Uterus (tissue), 3 donors: ENCODE measurements at regions not wholly inside any gene's neighbourhood (a gene's known extent, or its start where the extent isn't known, plus 50 kb on each side); places are given as distances from the start of the nearest gene placed in this dataset.

Source experiments
- DNase-seq, 2 donors: peaks; one replicate each; pipeline ENCODE4 v3.0.0-alpha.2; 2019 to 2020
- H3K27ac ChIP-seq, 2 donors: fragments of 200-600 bp; sonication (generic); 1 replicate in 1 of 2; 2 replicates in 1 of 2; pipeline ENCODE4 v1.5.1; 2016 to 2018
- H3K27me3 ChIP-seq, 2 donors: fragments of 200-600 bp; sonication (generic); one replicate each; pipeline ENCODE4 v1.5.1; 2018 to 2019; ENCODE audit warnings: control low read depth in 1 of 2
- H3K36me3 ChIP-seq, 2 donors: fragments of 200-600 bp; sonication (generic); one replicate each; pipeline ENCODE4 v1.5.1; 2019; ENCODE audit warnings: control low read depth in 1 of 2
- H3K4me1 ChIP-seq, 2 donors: fragments of 200-600 bp; sonication (generic); one replicate each; pipeline ENCODE4 v1.5.1; 2018 to 2019; ENCODE audit warnings: control low read depth in 1 of 2
- H3K4me3 ChIP-seq, 2 donors: fragments of 200-600 bp; sonication (generic); 1 replicate in 1 of 2; 2 replicates in 1 of 2; pipeline ENCODE4 v1.5.1; 2018 to 2019; ENCODE audit warnings: mild to moderate bottlenecking in 1 of 2
- H3K9me3 ChIP-seq, 2 donors: fragments of 200-600 bp; sonication (generic); one replicate each; pipeline ENCODE4 v1.5.1; 2019; ENCODE audit warnings: control low read depth in 1 of 2
- CTCF ChIP-seq, 4 experiments: fragments of 200-600 bp in 2 of 4; fragments of 450-650 bp in 2 of 4; sonication (generic) in 2 of 4; IDR thresholded peaks; one replicate each; pipeline ENCODE4 v1.5.1; 2016 to 2019; ENCODE audit warnings: antibody characterized with exemption in 4 of 4, mild to moderate bottlenecking in 2 of 4, moderate library complexity in 1 of 4
- POLR2A ChIP-seq, 2 donors: fragments of 450-650 bp; IDR thresholded peaks; one replicate each; pipeline ENCODE4 v1.6.1; 2016; ENCODE audit warnings: antibody characterized with exemption in 2 of 2, mild to moderate bottlenecking in 1 of 2, moderate library complexity in 1 of 2
- intact Hi-C: fragments of 100-400 bp; cut with DNase I; formaldehyde crosslinking; loops from one replicate; pipeline ENCODE4 v1.15.1; 2023; ENCODE audit warnings: low total_unique reads
- donor health status: DM: yes; HTN: yes; CAD: no.

- intact Hi-C loops = no loop called here
- Histone ChIP-seq H3K36me3 (no peaks in the 10 kb centered on the region), H3K4me1 (no peaks in the 10 kb centered on the region), H3K9me3 (no peaks in the 10 kb centered on the region), H3K27ac (no peak overlapping the region), H3K4me3 (no peak overlapping the region), H3K27me3 (no peaks in the 10 kb centered on the region)
- TF ChIP-seq CTCF (IDR thresholded peaks at IDR 0.05) (no peak), POLR2A (IDR thresholded peaks at IDR 0.05) (no peak)
- no peak for DNase-seq
Observed at GRCh38 chr1:193625255-193625654, 438.8 kb upstream of the B3GALT2 start.

DNA sequence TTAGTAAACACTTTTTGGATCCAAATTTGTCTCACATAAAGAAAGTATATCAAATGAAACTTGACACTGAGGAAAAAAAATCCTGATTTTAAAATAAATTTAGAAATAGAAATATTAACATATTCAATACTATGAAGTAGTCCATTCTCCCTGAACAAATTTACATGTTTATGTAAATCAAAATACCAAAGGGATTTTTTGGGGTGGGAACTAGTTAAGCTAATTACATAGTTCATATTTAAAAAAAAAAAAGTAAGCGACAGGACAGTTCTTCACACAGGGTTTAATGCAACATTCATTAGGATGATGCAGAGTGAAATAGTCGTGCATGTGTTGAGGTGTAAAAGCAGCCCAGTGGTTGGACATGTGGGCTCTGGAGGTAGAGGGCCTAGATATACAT is 433.5 kb upstream of the B3GALT2 start:
- Histone ChIP-seq H3K36me3 (no peaks in the 10 kb centered on the region), H3K27ac (no peak overlapping the region), H3K4me3 (no peak overlapping the region), H3K4me1 (no peaks in the 10 kb centered on the region), H3K27me3 (no peaks in the 10 kb centered on the region), H3K9me3 (no peaks in the 10 kb centered on the region)
- DNase-seq = no peak
- TF ChIP-seq POLR2A (IDR thresholded peaks at IDR 0.05) (no peak), CTCF (IDR thresholded peaks at IDR 0.05) (no peak)
- intact Hi-C loops = no loop called here

GRCh38 chr1:193614817-193615216 is 428.4 kb upstream of the B3GALT2 start:
- H3K4me3 ChIP-seq = no peak overlapping the region
- DNase-seq = no peak
- H3K27ac ChIP-seq = no peak overlapping the region
- intact Hi-C loops = no loop called here
- H3K9me3 ChIP-seq = no peaks in the 10 kb centered on the region
- no peak for TF ChIP-seq CTCF (IDR thresholded peaks at IDR 0.05)
- no peak for TF ChIP-seq POLR2A (IDR thresholded peaks at IDR 0.05)
- no peaks in the 10 kb centered on the region for H3K27me3 ChIP-seq
- H3K4me1 ChIP-seq = no peaks in the 10 kb centered on the region
- no peaks in the 10 kb centered on the region for H3K36me3 ChIP-seq

DNA sequence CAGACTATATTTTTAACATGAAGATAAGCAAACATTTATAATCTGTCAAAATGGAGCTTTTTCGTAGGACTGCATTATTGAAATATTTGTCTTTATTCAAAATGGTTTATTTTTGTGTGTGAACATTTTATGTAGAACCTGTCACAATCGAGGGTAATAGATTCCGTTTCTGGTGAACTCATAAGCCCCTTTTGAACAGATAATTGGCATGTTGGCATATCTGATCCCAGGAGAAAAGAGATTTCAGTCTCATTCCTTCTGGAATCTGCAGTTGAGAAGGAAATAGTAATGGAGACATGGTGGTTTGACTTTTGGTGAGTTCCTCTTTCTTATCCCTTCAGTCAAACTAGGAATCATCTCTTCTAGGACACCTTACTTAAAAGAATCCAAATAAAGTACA is 427.9 kb upstream of the B3GALT2 start:
- TF ChIP-seq POLR2A (IDR thresholded peaks at IDR 0.05) (no peak), CTCF (IDR thresholded peaks at IDR 0.05) (no peak)
- no peak overlapping the region for H3K27ac ChIP-seq
- H3K4me3 ChIP-seq = no peak overlapping the region
- H3K9me3 ChIP-seq = no peaks in the 10 kb centered on the region
- no peaks in the 10 kb centered on the region for H3K36me3 ChIP-seq
- H3K27me3 ChIP-seq = no peaks in the 10 kb centered on the region
- no peaks in the 10 kb centered on the region for H3K4me1 ChIP-seq
- intact Hi-C loops = no loop called here
- DNase-seq = no peak

GRCh38 chr1:193613041-193613440 is 426.6 kb upstream of the B3GALT2 start:
- Histone ChIP-seq H3K27ac (no peak overlapping the region), H3K4me1 (no peaks in the 10 kb centered on the region), H3K9me3 (no peaks in the 10 kb centered on the region), H3K36me3 (no peaks in the 10 kb centered on the region), H3K27me3 (no peaks in the 10 kb centered on the region), H3K4me3 (no peak overlapping the region)
- no peak for DNase-seq
- no peak for TF ChIP-seq CTCF (IDR thresholded peaks at IDR 0.05)
- intact Hi-C loops = no loop called here
